ENCODE measurements at regions not wholly inside any gene's neighbourhood (a gene's known extent, or its start where the extent isn't known, plus 50 kb on each side); places are given as distances from the start of the nearest gene placed in this dataset.

GRCh38 chr11:109937968-109938367 lies 155.2 kb upstream of the ZC3H12C start (continued):
- TF ChIP-seq, protein P1, sequence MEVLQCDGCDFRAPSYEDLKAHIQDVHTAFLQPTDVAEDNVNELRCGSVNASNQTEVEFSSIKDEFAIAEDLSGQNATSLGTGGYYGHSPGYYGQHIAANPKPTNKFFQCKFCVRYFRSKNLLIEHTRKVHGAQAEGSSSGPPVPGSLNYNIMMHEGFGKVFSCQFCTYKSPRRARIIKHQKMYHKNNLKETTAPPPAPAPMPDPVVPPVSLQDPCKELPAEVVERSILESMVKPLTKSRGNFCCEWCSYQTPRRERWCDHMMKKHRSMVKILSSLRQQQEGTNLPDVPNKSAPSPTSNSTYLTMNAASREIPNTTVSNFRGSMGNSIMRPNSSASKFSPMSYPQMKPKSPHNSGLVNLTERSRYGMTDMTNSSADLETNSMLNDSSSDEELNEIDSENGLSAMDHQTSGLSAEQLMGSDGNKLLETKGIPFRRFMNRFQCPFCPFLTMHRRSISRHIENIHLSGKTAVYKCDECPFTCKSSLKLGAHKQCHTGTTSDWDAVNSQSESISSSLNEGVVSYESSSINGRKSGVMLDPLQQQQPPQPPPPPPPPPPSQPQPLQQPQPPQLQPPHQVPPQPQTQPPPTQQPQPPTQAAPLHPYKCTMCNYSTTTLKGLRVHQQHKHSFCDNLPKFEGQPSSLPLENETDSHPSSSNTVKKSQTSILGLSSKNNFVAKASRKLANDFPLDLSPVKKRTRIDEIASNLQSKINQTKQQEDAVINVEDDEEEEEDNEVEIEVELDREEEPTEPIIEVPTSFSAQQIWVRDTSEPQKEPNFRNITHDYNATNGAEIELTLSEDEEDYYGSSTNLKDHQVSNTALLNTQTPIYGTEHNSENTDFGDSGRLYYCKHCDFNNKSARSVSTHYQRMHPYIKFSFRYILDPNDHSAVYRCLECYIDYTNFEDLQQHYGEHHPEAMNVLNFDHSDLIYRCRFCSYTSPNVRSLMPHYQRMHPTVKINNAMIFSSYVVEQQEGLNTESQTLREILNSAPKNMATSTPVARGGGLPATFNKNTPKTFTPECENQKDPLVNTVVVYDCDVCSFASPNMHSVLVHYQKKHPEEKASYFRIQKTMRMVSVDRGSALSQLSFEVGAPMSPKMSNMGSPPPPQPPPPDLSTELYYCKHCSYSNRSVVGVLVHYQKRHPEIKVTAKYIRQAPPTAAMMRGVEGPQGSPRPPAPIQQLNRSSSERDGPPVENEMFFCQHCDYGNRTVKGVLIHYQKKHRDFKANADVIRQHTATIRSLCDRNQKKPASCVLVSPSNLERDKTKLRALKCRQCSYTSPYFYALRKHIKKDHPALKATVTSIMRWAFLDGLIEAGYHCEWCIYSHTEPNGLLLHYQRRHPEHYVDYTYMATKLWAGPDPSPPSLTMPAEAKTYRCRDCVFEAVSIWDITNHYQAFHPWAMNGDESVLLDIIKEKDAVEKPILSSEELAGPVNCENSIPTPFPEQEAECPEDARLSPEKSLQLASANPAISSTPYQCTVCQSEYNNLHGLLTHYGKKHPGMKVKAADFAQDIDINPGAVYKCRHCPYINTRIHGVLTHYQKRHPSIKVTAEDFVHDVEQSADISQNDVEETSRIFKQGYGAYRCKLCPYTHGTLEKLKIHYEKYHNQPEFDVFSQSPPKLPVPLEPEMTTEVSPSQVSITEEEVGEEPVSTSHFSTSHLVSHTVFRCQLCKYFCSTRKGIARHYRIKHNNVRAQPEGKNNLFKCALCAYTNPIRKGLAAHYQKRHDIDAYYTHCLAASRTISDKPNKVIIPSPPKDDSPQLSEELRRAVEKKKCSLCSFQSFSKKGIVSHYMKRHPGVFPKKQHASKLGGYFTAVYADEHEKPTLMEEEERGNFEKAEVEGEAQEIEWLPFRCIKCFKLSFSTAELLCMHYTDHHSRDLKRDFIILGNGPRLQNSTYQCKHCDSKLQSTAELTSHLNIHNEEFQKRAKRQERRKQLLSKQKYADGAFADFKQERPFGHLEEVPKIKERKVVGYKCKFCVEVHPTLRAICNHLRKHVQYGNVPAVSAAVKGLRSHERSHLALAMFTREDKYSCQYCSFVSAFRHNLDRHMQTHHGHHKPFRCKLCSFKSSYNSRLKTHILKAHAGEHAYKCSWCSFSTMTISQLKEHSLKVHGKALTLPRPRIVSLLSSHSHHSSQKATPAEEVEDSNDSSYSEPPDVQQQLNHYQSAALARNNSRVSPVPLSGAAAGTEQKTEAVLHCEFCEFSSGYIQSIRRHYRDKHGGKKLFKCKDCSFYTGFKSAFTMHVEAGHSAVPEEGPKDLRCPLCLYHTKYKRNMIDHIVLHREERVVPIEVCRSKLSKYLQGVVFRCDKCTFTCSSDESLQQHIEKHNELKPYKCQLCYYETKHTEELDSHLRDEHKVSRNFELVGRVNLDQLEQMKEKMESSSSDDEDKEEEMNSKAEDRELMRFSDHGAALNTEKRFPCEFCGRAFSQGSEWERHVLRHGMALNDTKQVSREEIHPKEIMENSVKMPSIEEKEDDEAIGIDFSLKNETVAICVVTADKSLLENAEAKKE (CRISPR knock-in tag; IDR thresholded peaks at IDR 0.05): no peak
- no peak for TF ChIP-seq NANOG (IDR thresholded peaks at IDR 0.05; ENCODE audit: borderline replicate concordance)
- TF ChIP-seq, protein P2, sequence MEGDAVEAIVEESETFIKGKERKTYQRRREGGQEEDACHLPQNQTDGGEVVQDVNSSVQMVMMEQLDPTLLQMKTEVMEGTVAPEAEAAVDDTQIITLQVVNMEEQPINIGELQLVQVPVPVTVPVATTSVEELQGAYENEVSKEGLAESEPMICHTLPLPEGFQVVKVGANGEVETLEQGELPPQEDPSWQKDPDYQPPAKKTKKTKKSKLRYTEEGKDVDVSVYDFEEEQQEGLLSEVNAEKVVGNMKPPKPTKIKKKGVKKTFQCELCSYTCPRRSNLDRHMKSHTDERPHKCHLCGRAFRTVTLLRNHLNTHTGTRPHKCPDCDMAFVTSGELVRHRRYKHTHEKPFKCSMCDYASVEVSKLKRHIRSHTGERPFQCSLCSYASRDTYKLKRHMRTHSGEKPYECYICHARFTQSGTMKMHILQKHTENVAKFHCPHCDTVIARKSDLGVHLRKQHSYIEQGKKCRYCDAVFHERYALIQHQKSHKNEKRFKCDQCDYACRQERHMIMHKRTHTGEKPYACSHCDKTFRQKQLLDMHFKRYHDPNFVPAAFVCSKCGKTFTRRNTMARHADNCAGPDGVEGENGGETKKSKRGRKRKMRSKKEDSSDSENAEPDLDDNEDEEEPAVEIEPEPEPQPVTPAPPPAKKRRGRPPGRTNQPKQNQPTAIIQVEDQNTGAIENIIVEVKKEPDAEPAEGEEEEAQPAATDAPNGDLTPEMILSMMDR (conservative IDR thresholded peaks at IDR 0.05; ENCODE audit: low read depth in 2 of 2): no peak
- no peak for TF ChIP-seq EZH2 (IDR thresholded peaks at IDR 0.05; ENCODE audit: low read depth, unreplicated experiment)
- no peak for TF ChIP-seq CREB1 (CRISPR knock-in tag; IDR thresholded peaks at IDR 0.05; ENCODE audit: low read depth)

DNA sequence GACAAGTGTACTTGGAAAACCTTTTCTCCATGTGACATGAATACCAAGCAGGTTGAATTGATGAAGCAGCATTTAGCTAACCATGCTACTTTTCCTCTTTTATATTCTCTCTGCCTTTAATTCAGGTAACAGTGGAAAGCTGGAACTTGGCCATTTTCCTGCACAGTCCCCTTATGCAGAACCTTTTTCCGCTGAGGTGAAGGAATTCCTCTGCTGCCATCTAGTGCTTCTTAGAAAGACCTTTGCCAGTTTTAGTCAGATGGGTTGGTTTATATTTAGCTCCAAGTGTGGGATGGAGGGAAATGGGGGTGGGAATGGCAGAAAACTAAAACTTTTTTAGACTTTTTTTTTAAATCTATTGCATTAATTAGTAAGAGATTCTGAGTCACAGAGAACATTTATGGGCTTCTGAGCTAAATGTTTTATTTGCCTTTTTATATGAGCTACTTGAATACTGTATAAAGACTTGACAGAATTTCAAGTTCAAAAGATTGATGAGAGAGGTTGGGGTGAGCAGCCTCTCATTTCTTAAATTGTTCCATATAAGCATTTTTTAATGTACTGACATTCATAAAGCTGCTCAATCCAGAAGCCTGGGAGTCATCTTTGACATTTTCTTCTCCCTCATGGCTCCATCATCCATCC lies 153.9 kb upstream of the ZC3H12C start:
- no peak overlapping the region for H3K27ac Mint-ChIP-seq
- no peak overlapping the region for H2AFZ ChIP-seq
- H3K4me2 ChIP-seq: no peak overlapping the region
- H3K27me3 ChIP-seq (ENCODE audit: insufficient read depth): no peaks in the 10 kb centered on the region
- H4K20me1 ChIP-seq (replicated peaks; ENCODE audit: insufficient read depth): no peaks in the 10 kb centered on the region
- H3K27me3 Mint-ChIP-seq (ENCODE audit: insufficient read depth, low read depth, poor library complexity): no peaks in the 10 kb centered on the region
- no peak overlapping the region for H3K27ac ChIP-seq (ENCODE audit: low read depth)
- H3K4me1 ChIP-seq (ENCODE audit: insufficient read depth): no peaks in the 10 kb centered on the region
- no peaks in the 10 kb centered on the region for H3K4me1 Mint-ChIP-seq
- H3F3A ChIP-seq (replicated peaks; ENCODE audit: low read depth): no peaks in the 10 kb centered on the region
- H3K9me3 Mint-ChIP-seq: no peaks in the 10 kb centered on the region
- H3K9me2 ChIP-seq (ENCODE audit: insufficient read depth): no peaks in the 10 kb centered on the region
- no peak overlapping the region for H3K4me3 ChIP-seq
- no peak for TF ChIP-seq POLR2AphosphoS5 (IDR thresholded peaks at IDR 0.05; ENCODE audit: low read depth)
- TF ChIP-seq, protein P2 (conservative IDR thresholded peaks at IDR 0.05; ENCODE audit: low read depth in 2 of 2): peak; percentile 76 to 88
- no peaks in the 10 kb centered on the region for H3K36me3 Mint-ChIP-seq (ENCODE audit: low read depth)
- H3K36me3 ChIP-seq (ENCODE audit: insufficient read depth): no peaks in the 10 kb centered on the region
- H3K4me3 Mint-ChIP-seq: no peak overlapping the region
- H3K79me2 ChIP-seq (replicated peaks; ENCODE audit: insufficient read depth): no peaks in the 10 kb centered on the region
- ATAC-seq (peak; percentile 81), DNase-seq (ENCODE audit: low spot score) (peak; percentile 80)
